ENCODE measurements at regions not wholly inside any gene's neighbourhood (a gene's known extent, or its start where the extent isn't known, plus 50 kb on each side); places are given as distances from the start of the nearest gene placed in this dataset.

GRCh38 chr1:193579323-193579722 is 392.9 kb upstream of the B3GALT2 start:
- no peak for TF ChIP-seq CTCF (IDR thresholded peaks at IDR 0.05 in 2 of 3, conservative IDR thresholded peaks at IDR 0.05 in 1 of 3; ENCODE audit: borderline replicate concordance in 1 of 3, insufficient read depth in 1 of 3, low read depth in 2 of 3, low read length in 2 of 3)
- no peak for TF ChIP-seq EZH2phosphoT487 (IDR thresholded peaks at IDR 0.05; ENCODE audit: borderline replicate concordance)
- TF ChIP-seq ZNF274 (IDR thresholded peaks at IDR 0.05; ENCODE audit: low read depth, low read length): no peak
- TF ChIP-seq CEBPB (IDR thresholded peaks at IDR 0.05; ENCODE audit: low read depth): no peak
- no peak for TF ChIP-seq POLR2AphosphoS5 (IDR thresholded peaks at IDR 0.05; ENCODE audit: low read depth, low read length)

All from HCT116 (cell line).